ENCODE measurements at regions not wholly inside any gene's neighbourhood (a gene's known extent, or its start where the extent isn't known, plus 50 kb on each side); places are given as distances from the start of the nearest gene placed in this dataset.
"Not testable (repeated sequence)": the region's sequence is repeated elsewhere in the genome, so short reads cannot be mapped to it uniquely, and the experiment has no call there.

GRCh38 chr7:24438232-24438631 lies 135.0 kb upstream of the PALS2 start:
- no peaks in the 10 kb centered on the region for H3K27me3 ChIP-seq
- no peak overlapping the region for H3K4me3 ChIP-seq
- H3K4me1 ChIP-seq, result no peaks in the 10 kb centered on the region
- intact Hi-C loops (cut with DNase I; ENCODE audit: low total_unique reads), result no loop called here
- no peaks in the 10 kb centered on the region for H3K9me3 ChIP-seq
- H3K27ac ChIP-seq, result no peak overlapping the region
- no peaks in the 10 kb centered on the region for H3K36me3 ChIP-seq
- no peak for DNase-seq
- no peak for TF ChIP-seq CTCF (IDR thresholded peaks at IDR 0.05)

GRCh38 chr7:24439104-24439503 lies 134.1 kb upstream of the PALS2 start:
- intact Hi-C loops (cut with DNase I; ENCODE audit: low total_unique reads), result not testable (repeated sequence)

GRCh38 chr7:24440892-24441291 lies 132.4 kb upstream of the PALS2 start:
- Histone ChIP-seq H3K9me3 (no peaks in the 10 kb centered on the region), H3K4me1 (no peaks in the 10 kb centered on the region), H3K27ac (no peak overlapping the region), H3K36me3 (no peaks in the 10 kb centered on the region), H3K4me3 (no peak overlapping the region), H3K27me3 (no peaks in the 10 kb centered on the region)
- DNase-seq, result no peak
- no peak for TF ChIP-seq CTCF (IDR thresholded peaks at IDR 0.05)
- intact Hi-C loops (cut with DNase I; ENCODE audit: low total_unique reads), result no loop called here

More at GRCh38 chr7:24439104-24439503, 134.1 kb upstream of the PALS2 start:
- not testable (repeated sequence) for H3K4me3 ChIP-seq, H3K27me3 ChIP-seq, H3K4me1 ChIP-seq, DNase-seq, H3K9me3 ChIP-seq, H3K36me3 ChIP-seq, H3K27ac ChIP-seq

GRCh38 chr7:24441314-24442027 lies 131.8 kb upstream of the PALS2 start:
- DNase-seq, result no peak
- no peak for TF ChIP-seq CTCF (IDR thresholded peaks at IDR 0.05)
- H3K4me3 ChIP-seq, result no peak overlapping the region
- intact Hi-C loops (cut with DNase I; ENCODE audit: low total_unique reads), result no loop called here
- no peaks in the 10 kb centered on the region for H3K36me3 ChIP-seq
- H3K27me3 ChIP-seq, result no peaks in the 10 kb centered on the region
- H3K27ac ChIP-seq, result no peak overlapping the region
- no peaks in the 10 kb centered on the region for H3K4me1 ChIP-seq
- no peaks in the 10 kb centered on the region for H3K9me3 ChIP-seq

GRCh38 chr7:24442170-24442777 lies 131.0 kb upstream of the PALS2 start:
- no peak for TF ChIP-seq CTCF (IDR thresholded peaks at IDR 0.05)
- intact Hi-C loops (cut with DNase I; ENCODE audit: low total_unique reads), result no loop called here
- Histone ChIP-seq H3K9me3 (no peaks in the 10 kb centered on the region), H3K36me3 (no peaks in the 10 kb centered on the region), H3K27ac (no peak overlapping the region), H3K4me1 (no peaks in the 10 kb centered on the region), H3K27me3 (no peaks in the 10 kb centered on the region), H3K4me3 (no peak overlapping the region)
- DNase-seq, result no peak

GRCh38 chr7:24444666-24445440 lies 128.4 kb upstream of the PALS2 start:
- no peak for DNase-seq
- H3K4me1 ChIP-seq, result no peaks in the 10 kb centered on the region
- H3K27ac ChIP-seq, result no peak overlapping the region
- intact Hi-C loops (cut with DNase I; ENCODE audit: low total_unique reads), result no loop called here
- H3K27me3 ChIP-seq, result no peaks in the 10 kb centered on the region
- no peaks in the 10 kb centered on the region for H3K36me3 ChIP-seq
- no peak for TF ChIP-seq CTCF (IDR thresholded peaks at IDR 0.05)
- no peaks in the 10 kb centered on the region for H3K9me3 ChIP-seq
- H3K4me3 ChIP-seq, result no peak overlapping the region
